PFSK-1 (cell line): ENCODE measurements at regions not wholly inside any gene's neighbourhood (a gene's known extent, or its start where the extent isn't known, plus 50 kb on each side); places are given as distances from the start of the nearest gene placed in this dataset.

Source experiments
- POLR2AphosphoS5 ChIP-seq: IDR thresholded peaks from 2 replicates; pipeline ENCODE4 v1.6.1; 2012; ENCODE audit warnings: low read depth, mild to moderate bottlenecking, control low read depth, low read length, moderate library complexity
- REST ChIP-seq, 2 experiments: IDR thresholded peaks; 2 replicates each; pipeline versions ENCODE4 v1.6.1 to v1.8.0; 2011 to 2012; ENCODE audit warnings: low read depth in 2 of 2, low read length in 2 of 2, control low read depth in 1 of 2, inconsistent platforms in 1 of 2, mild to moderate bottlenecking in 1 of 2, moderate library complexity in 1 of 2; ENCODE audit not compliant: insufficient read depth in 1 of 2
- TAF1 ChIP-seq: IDR thresholded peaks from 2 replicates; pipeline ENCODE4 v1.6.1; 2012; ENCODE audit warnings: low read length, control low read depth, borderline replicate concordance; ENCODE audit not compliant: insufficient read depth

GRCh38 chr18:1422634-1423033 is 518.0 kb downstream of the ADCYAP1 start:
- TF ChIP-seq REST (IDR thresholded peaks at IDR 0.05; ENCODE audit: insufficient read depth in 1 of 2, low read depth in 2 of 2, low read length in 2 of 2) (no peak), TAF1 (no peak), POLR2AphosphoS5 (no peak)
